CD14-positive monocyte (primary cell): ENCODE measurements at regions not wholly inside any gene's neighbourhood (a gene's known extent, or its start where the extent isn't known, plus 50 kb on each side); places are given as distances from the start of the nearest gene placed in this dataset.

ENCODE experiments used
- DNase-seq, 3 donors: peaks; one replicate each; pipeline ENCODE4 v3.0.0-alpha.2; 2011 to 2022
- H2AFZ ChIP-seq: 2 replicates; pipeline ENCODE4 v1.6.0; 2012; ENCODE audit warnings: mild to moderate bottlenecking, low read depth, low read length, inconsistent platforms; ENCODE audit not compliant: insufficient read depth, poor library complexity, severe bottlenecking
- H3K27ac ChIP-seq, 2 donors: 1 replicate in 1 of 2; 2 replicates in 1 of 2; pipeline ENCODE4 v1.5.1; 2012 to 2013; ENCODE audit warnings: low read length in 2 of 2, control low read depth in 1 of 2, inconsistent platforms in 1 of 2, low read depth in 1 of 2, mild to moderate bottlenecking in 1 of 2
- H3K27me3 ChIP-seq, 2 donors: one replicate each; pipeline versions ENCODE4 v1.6.0 to v1.6.1; 2011 to 2013; ENCODE audit warnings: low read length in 2 of 2; ENCODE audit not compliant: control insufficient read depth in 2 of 2, insufficient read depth in 2 of 2
- H3K36me3 ChIP-seq, 2 donors: replicated peaks in 1 of 2; 1 replicate in 1 of 2; 2 replicates in 1 of 2; pipeline versions ENCODE4 v1.5.1 to v1.6.1; 2012 to 2013; ENCODE audit warnings: low read length in 2 of 2, control low read depth in 1 of 2, inconsistent platforms in 1 of 2, mild to moderate bottlenecking in 1 of 2; ENCODE audit not compliant: insufficient read depth in 2 of 2, control insufficient read depth in 1 of 2
- H3K4me1 ChIP-seq, 2 donors: 1 replicate in 1 of 2; 2 replicates in 1 of 2; pipeline versions ENCODE4 v1.5.1 to v1.6.1; 2012 to 2013; ENCODE audit warnings: low read length in 2 of 2, control low read depth in 1 of 2, inconsistent platforms in 1 of 2, mild to moderate bottlenecking in 1 of 2, moderate library complexity in 1 of 2; ENCODE audit not compliant: insufficient read depth in 2 of 2, control insufficient read depth in 1 of 2
- H3K4me2 ChIP-seq: replicated peaks from 2 replicates; pipeline ENCODE3; 2012; ENCODE audit warnings: low read length, moderate library complexity, mild to moderate bottlenecking; ENCODE audit not compliant: poor library complexity, severe bottlenecking; ENCODE audit errors: extremely low read depth
- H3K4me3 ChIP-seq, 3 experiments: fragments of 200-600 bp in 1 of 3; sonication (generic) in 1 of 3; replicated peaks in 1 of 3; 1 replicate in 2 of 3; 2 replicates in 1 of 3; pipeline ENCODE4 v1.5.1; 2011 to 2013; ENCODE audit warnings: low read length in 3 of 3, mild to moderate bottlenecking in 3 of 3, control low read depth in 2 of 3, low read depth in 2 of 3, inconsistent platforms in 1 of 3, moderate library complexity in 1 of 3
- H3K79me2 ChIP-seq: 2 replicates; pipeline ENCODE4 v1.6.0; 2012; ENCODE audit warnings: mild to moderate bottlenecking, control low read depth, inconsistent platforms, low read length, moderate library complexity; ENCODE audit not compliant: insufficient read depth
- H3K9ac ChIP-seq: 2 replicates; pipeline ENCODE4 v1.6.0; 2017; ENCODE audit warnings: low read length, mild to moderate bottlenecking; ENCODE audit not compliant: insufficient read depth, poor library complexity, severe bottlenecking
- H3K9me3 ChIP-seq, 2 donors: replicated peaks in 1 of 2; 1 replicate in 1 of 2; 2 replicates in 1 of 2; pipeline versions ENCODE4 v1.5.1 to v1.6.1; 2012 to 2013; ENCODE audit warnings: low read length in 2 of 2, control low read depth in 1 of 2; ENCODE audit not compliant: control insufficient read depth in 1 of 2, insufficient read depth in 1 of 2
- H4K20me1 ChIP-seq: 2 replicates; pipeline ENCODE4 v1.6.0; 2012; ENCODE audit warnings: mild to moderate bottlenecking, low read length, control low read depth, moderate library complexity; ENCODE audit not compliant: insufficient read depth
- H3K27ac Mint-ChIP-seq, 7 donors: one replicate each; pipeline ENCODE4 v1.8.0; 2020; ENCODE audit warnings: mild to moderate bottlenecking in 7 of 7, mixed read lengths in 7 of 7, moderate library complexity in 6 of 7, inconsistent platforms in 2 of 7
- H3K27me3 Mint-ChIP-seq, 3 donors: one replicate each; pipeline ENCODE4 v1.8.0; 2021 to 2022; ENCODE audit warnings: low read depth in 3 of 3, mild to moderate bottlenecking in 3 of 3, mixed read lengths in 3 of 3, moderate library complexity in 3 of 3, inconsistent platforms in 1 of 3
- H3K36me3 Mint-ChIP-seq, 2 donors: one replicate each; pipeline ENCODE4 v1.8.0; 2020; ENCODE audit warnings: mixed read lengths in 2 of 2, inconsistent platforms in 1 of 2, mild to moderate bottlenecking in 1 of 2
- H3K4me1 Mint-ChIP-seq: one replicate; pipeline ENCODE4 v1.8.0; 2020; ENCODE audit warnings: mild to moderate bottlenecking, mixed read lengths
- H3K4me3 Mint-ChIP-seq, 2 donors: one replicate each; pipeline ENCODE4 v1.8.0; 2020; ENCODE audit warnings: mild to moderate bottlenecking in 2 of 2, mixed read lengths in 2 of 2, moderate library complexity in 1 of 2
- H3K9me3 Mint-ChIP-seq, 7 donors: one replicate each; pipeline ENCODE4 v1.8.0; 2020 to 2022; ENCODE audit warnings: mixed read lengths in 7 of 7, mild to moderate bottlenecking in 6 of 7, moderate library complexity in 6 of 7, inconsistent platforms in 2 of 7
- CTCF ChIP-seq: fragments of 200-600 bp; IDR thresholded peaks from one replicate; pipeline ENCODE4 v1.8.0; 2022; ENCODE audit warnings: antibody characterized with exemption, mild to moderate bottlenecking
- WGBS: methylation state at CpG from one replicate; pipeline ENCODE4 v1.1.5; 2013; ENCODE audit warnings: missing lambda C conversion rate; ENCODE audit not compliant: insufficient coverage; 5-methylcytosine and 5-hydroxymethylcytosine counted together
- intact Hi-C, 2 donors: fragments of 100-400 bp; cut with micrococcal nuclease; formaldehyde crosslinking; loops; one replicate each; pipeline versions ENCODE4 v1.15.0 to v1.15.1; 2023

GRCh38 chr10:21010615-21011014, 113.5 kb upstream of the NEBL start:
- no peaks in the 10 kb centered on the region for H3K4me1 Mint-ChIP-seq
- Histone ChIP-seq H3K36me3 (no peaks in the 10 kb centered on the region), H3K9me3 (no peaks in the 10 kb centered on the region), H4K20me1 (no peaks in the 10 kb centered on the region), H2AFZ (no peak overlapping the region), H3K4me2 (no peak overlapping the region), H3K79me2 (no peaks in the 10 kb centered on the region), H3K27me3 (no peaks in the 10 kb centered on the region), H3K4me3 (no peak overlapping the region), H3K4me1 (no peaks in the 10 kb centered on the region), H3K9ac (no peak overlapping the region), H3K27ac (no peak overlapping the region)
- no peak for DNase-seq
- H3K36me3 Mint-ChIP-seq = no peaks in the 10 kb centered on the region
- WGBS = no CpG with 5 or more reads among the region's 3 CpGs
- H3K9me3 Mint-ChIP-seq = peaks cover 0 to 8% (median 4%) of the 10 kb centered on the region in 7 donors
- H3K27ac Mint-ChIP-seq = no peak overlapping the region
- intact Hi-C loops = no loop called here
- no peak overlapping the region for H3K4me3 Mint-ChIP-seq
- H3K27me3 Mint-ChIP-seq = peaks cover 2 to 3% (median 3%) of the 10 kb centered on the region in 3 donors
- TF ChIP-seq CTCF = no peak

- Histone ChIP-seq H3K9me3 (no peaks in the 10 kb centered on the region), H3K36me3 (no peaks in the 10 kb centered on the region), H3K4me2 (no peak overlapping the region), H3K79me2 (no peaks in the 10 kb centered on the region), H3K9ac (no peak overlapping the region), H3K27ac (no peak overlapping the region), H4K20me1 (no peaks in the 10 kb centered on the region), H3K4me3 (no peak overlapping the region), H3K27me3 (no peaks in the 10 kb centered on the region), H2AFZ (no peak overlapping the region), H3K4me1 (no peaks in the 10 kb centered on the region)
- WGBS = 100% methylated on average over 1 of the region's 6 CpGs
- Mint-ChIP-seq H3K9me3 (peaks cover 0 to 4% (median 0%) of the 10 kb centered on the region in 7 donors), H3K4me3 (no peak overlapping the region), H3K27ac (no peak overlapping the region), H3K27me3 (peaks cover 0 to 6% (median 1%) of the 10 kb centered on the region in 3 donors), H3K36me3 (no peaks in the 10 kb centered on the region), H3K4me1 (no peaks in the 10 kb centered on the region)
- intact Hi-C loops = no loop called here
- no peak for TF ChIP-seq CTCF
- no peak for DNase-seq
Observed at GRCh38 chr10:21003240-21003822, 106.2 kb upstream of the NEBL start.
